ENCODE measurements at regions not wholly inside any gene's neighbourhood (a gene's known extent, or its start where the extent isn't known, plus 50 kb on each side); places are given as distances from the start of the nearest gene placed in this dataset.

- Histone ChIP-seq H3K9me3 (ENCODE audit: low read depth) (no peaks in the 10 kb centered on the region), H2AFZ (no peak overlapping the region), H3K9me2 (ENCODE audit: insufficient read depth) (no peaks in the 10 kb centered on the region), H3K27ac (no peak overlapping the region), H3K4me3 (no peak overlapping the region), H3K9ac (no peak overlapping the region), H3F3A (ENCODE audit: insufficient read depth) (no peaks in the 10 kb centered on the region), H3K36me3 (ENCODE audit: low read depth) (no peaks in the 10 kb centered on the region), H3K4me2 (ENCODE audit: unreplicated experiment) (no peak overlapping the region), H3K27me3 (replicated peaks; ENCODE audit: insufficient read depth) (no peaks in the 10 kb centered on the region), H3K79me2 (ENCODE audit: insufficient read depth) (no peaks in the 10 kb centered on the region), H4K20me1 (ENCODE audit: insufficient read depth) (no peaks in the 10 kb centered on the region), H3K4me1 (ENCODE audit: insufficient read depth) (no peaks in the 10 kb centered on the region)
- DNase-seq, result no peak
- TF ChIP-seq EZH2 (IDR thresholded peaks at IDR 0.05; ENCODE audit: insufficient read depth, poor library complexity, severe bottlenecking), result no peak
- no peak for TF ChIP-seq EZH2phosphoT487 (IDR thresholded peaks at IDR 0.05; ENCODE audit: insufficient read depth, low read depth)
- in situ Hi-C loops (cut with MboI), result no loop called here
- WGBS, 2 experiments (ENCODE audit: low coverage in 1 of 2, low lambda C conversion rate in 2 of 2, missing lambda C conversion rate in 2 of 2), result 8 to 11% methylated on average over 6 of the region's 6 CpGs
Observed at GRCh38 chr7:70953331-70953741, 178.6 kb upstream of the GALNT17 start.

GRCh38 chr7:70953796-70954195 lies 178.1 kb upstream of the GALNT17 start:
- no peaks in the 10 kb centered on the region for H3K9me2 ChIP-seq (ENCODE audit: insufficient read depth)
- no peak overlapping the region for H3K27ac ChIP-seq
- H3K9me3 ChIP-seq (ENCODE audit: low read depth), result no peaks in the 10 kb centered on the region
- H3F3A ChIP-seq (ENCODE audit: insufficient read depth), result no peaks in the 10 kb centered on the region
- 4 to 9% methylated on average over 6 of the region's 6 CpGs for WGBS, 2 experiments (ENCODE audit: low coverage in 1 of 2, low lambda C conversion rate in 2 of 2, missing lambda C conversion rate in 2 of 2)
- TF ChIP-seq EZH2 (IDR thresholded peaks at IDR 0.05; ENCODE audit: insufficient read depth, poor library complexity, severe bottlenecking) (no peak), EZH2phosphoT487 (IDR thresholded peaks at IDR 0.05; ENCODE audit: insufficient read depth, low read depth) (no peak)
- H3K4me3 ChIP-seq, result no peak overlapping the region
- H3K79me2 ChIP-seq (ENCODE audit: insufficient read depth), result no peaks in the 10 kb centered on the region
- H3K4me2 ChIP-seq (ENCODE audit: unreplicated experiment), result no peak overlapping the region
- H3K27me3 ChIP-seq (replicated peaks; ENCODE audit: insufficient read depth), result no peaks in the 10 kb centered on the region
- H3K36me3 ChIP-seq (ENCODE audit: low read depth), result no peaks in the 10 kb centered on the region
- DNase-seq, result no peak
- H3K4me1 ChIP-seq (ENCODE audit: insufficient read depth), result no peaks in the 10 kb centered on the region
- no peaks in the 10 kb centered on the region for H4K20me1 ChIP-seq (ENCODE audit: insufficient read depth)
- no peak overlapping the region for H3K9ac ChIP-seq
- no peak overlapping the region for H2AFZ ChIP-seq
- in situ Hi-C loops (cut with MboI), result no loop called here

- Histone ChIP-seq H3F3A (ENCODE audit: insufficient read depth) (no peaks in the 10 kb centered on the region), H3K79me2 (ENCODE audit: insufficient read depth) (no peaks in the 10 kb centered on the region), H3K4me1 (ENCODE audit: insufficient read depth) (no peaks in the 10 kb centered on the region), H2AFZ (no peak overlapping the region), H3K36me3 (ENCODE audit: low read depth) (no peaks in the 10 kb centered on the region), H3K27me3 (replicated peaks; ENCODE audit: insufficient read depth) (no peaks in the 10 kb centered on the region), H3K4me2 (ENCODE audit: unreplicated experiment) (no peak overlapping the region), H3K9me2 (ENCODE audit: insufficient read depth) (no peaks in the 10 kb centered on the region), H3K27ac (no peak overlapping the region), H4K20me1 (ENCODE audit: insufficient read depth) (no peaks in the 10 kb centered on the region), H3K4me3 (no peak overlapping the region), H3K9me3 (ENCODE audit: low read depth) (no peaks in the 10 kb centered on the region), H3K9ac (no peak overlapping the region)
- in situ Hi-C loops (cut with MboI), result no loop called here
- TF ChIP-seq EZH2phosphoT487 (IDR thresholded peaks at IDR 0.05; ENCODE audit: insufficient read depth, low read depth) (no peak), EZH2 (IDR thresholded peaks at IDR 0.05; ENCODE audit: insufficient read depth, poor library complexity, severe bottlenecking) (no peak)
- no peak for DNase-seq
Observed at GRCh38 chr7:70972693-70973092, 159.3 kb upstream of the GALNT17 start.

- no peaks in the 10 kb centered on the region for H3F3A ChIP-seq (ENCODE audit: insufficient read depth)
- H3K4me2 ChIP-seq (ENCODE audit: unreplicated experiment), result no peak overlapping the region
- no peaks in the 10 kb centered on the region for H3K4me1 ChIP-seq (ENCODE audit: insufficient read depth)
- no peaks in the 10 kb centered on the region for H3K9me2 ChIP-seq (ENCODE audit: insufficient read depth)
- H2AFZ ChIP-seq, result no peak overlapping the region
- H3K27me3 ChIP-seq (replicated peaks; ENCODE audit: insufficient read depth), result no peaks in the 10 kb centered on the region
- no peaks in the 10 kb centered on the region for H3K79me2 ChIP-seq (ENCODE audit: insufficient read depth)
- H3K4me3 ChIP-seq, result no peak overlapping the region
- no peaks in the 10 kb centered on the region for H4K20me1 ChIP-seq (ENCODE audit: insufficient read depth)
- no peak for DNase-seq
- no peaks in the 10 kb centered on the region for H3K9me3 ChIP-seq (ENCODE audit: low read depth)
- in situ Hi-C loops (cut with MboI), result no loop called here
- H3K27ac ChIP-seq, result no peak overlapping the region
- TF ChIP-seq EZH2phosphoT487 (IDR thresholded peaks at IDR 0.05; ENCODE audit: insufficient read depth, low read depth) (no peak), EZH2 (IDR thresholded peaks at IDR 0.05; ENCODE audit: insufficient read depth, poor library complexity, severe bottlenecking) (no peak)
- H3K9ac ChIP-seq, result no peak overlapping the region
- no peaks in the 10 kb centered on the region for H3K36me3 ChIP-seq (ENCODE audit: low read depth)
Observed at GRCh38 chr7:70975754-70976153, 156.2 kb upstream of the GALNT17 start.

GRCh38 chr7:70986297-70986696 lies 145.6 kb upstream of the GALNT17 start:
- no peaks in the 10 kb centered on the region for H3F3A ChIP-seq (ENCODE audit: insufficient read depth)
- H3K27me3 ChIP-seq (replicated peaks; ENCODE audit: insufficient read depth), result no peaks in the 10 kb centered on the region
- H3K9me2 ChIP-seq (ENCODE audit: insufficient read depth), result no peaks in the 10 kb centered on the region
- H3K4me2 ChIP-seq (ENCODE audit: unreplicated experiment), result no peak overlapping the region
- in situ Hi-C loops (cut with MboI), result no loop called here
- no peaks in the 10 kb centered on the region for H3K36me3 ChIP-seq (ENCODE audit: low read depth)
- H4K20me1 ChIP-seq (ENCODE audit: insufficient read depth), result no peaks in the 10 kb centered on the region
- no peaks in the 10 kb centered on the region for H3K79me2 ChIP-seq (ENCODE audit: insufficient read depth)
- no peak overlapping the region for H3K27ac ChIP-seq
- no peaks in the 10 kb centered on the region for H3K4me1 ChIP-seq (ENCODE audit: insufficient read depth)
- H3K4me3 ChIP-seq, result no peak overlapping the region
- H2AFZ ChIP-seq, result no peak overlapping the region
- whole genome bisulfite sequencing, 2 experiments (ENCODE audit: low coverage in 1 of 2, low lambda C conversion rate in 2 of 2, missing lambda C conversion rate in 2 of 2), result 22 to 25% methylated on average over 2 of the region's 2 CpGs
- no peak for DNase-seq
- no peak for TF ChIP-seq EZH2phosphoT487 (IDR thresholded peaks at IDR 0.05; ENCODE audit: insufficient read depth, low read depth)
- TF ChIP-seq EZH2 (IDR thresholded peaks at IDR 0.05; ENCODE audit: insufficient read depth, poor library complexity, severe bottlenecking), result no peak
- no peak overlapping the region for H3K9ac ChIP-seq
- H3K9me3 ChIP-seq (ENCODE audit: low read depth), result no peaks in the 10 kb centered on the region

All from GM23248 (cell line).